Panc1 (cell line): ENCODE measurements at regions not wholly inside any gene's neighbourhood (a gene's known extent, or its start where the extent isn't known, plus 50 kb on each side); places are given as distances from the start of the nearest gene placed in this dataset.

Source experiments
- ATAC-seq: fragments of 200-7000 bp; cut with Tn5 transposase; 2 replicates; pipeline ENCODE4 v1.9.1; 2020; ENCODE audit warnings: mild to moderate bottlenecking, moderate library complexity
- BruUV-seq: library from RNA; stranded (reverse); fragments of 400-500 nt; replicated peaks from 2 replicates; lab custom pipeline; 2021; lab: Mats Ljungman, UMichigan
- CTCF ChIA-PET: fragments of 300-600 bp; sonication (Branson Sonifier 250); formaldehyde crosslinking; loops from one replicate; lab custom pipeline; 2022; ENCODE audit warnings: antibody characterized with exemption; lab: Charles Lee
- POLR2A ChIA-PET: fragments of 300-600 bp; sonication (Branson Sonifier 250); formaldehyde crosslinking; loops from one replicate; lab custom pipeline; 2022; ENCODE audit warnings: antibody characterized with exemption; lab: Charles Lee
- DNase-seq: peaks from one replicate; pipeline ENCODE4 v3.0.0-alpha.2; 2010; ENCODE audit warnings: low read depth, low spot score
- H3K27ac ChIP-seq: 2 replicates; pipeline ENCODE4 v1.5.1; 2011; ENCODE audit warnings: mild to moderate bottlenecking, low read length, inconsistent platforms
- H3K27me3 ChIP-seq: fragments of 200-500 bp; sonication (Bioruptor generic); 2 replicates; pipeline ENCODE4 v1.6.0; 2014; ENCODE audit warnings: low read length, inconsistent platforms; ENCODE audit not compliant: control insufficient read depth, insufficient read depth
- H3K36me3 ChIP-seq: fragments of 200-500 bp; sonication (Bioruptor generic); 2 replicates; pipeline ENCODE4 v1.5.1; 2014; ENCODE audit warnings: inconsistent platforms, mild to moderate bottlenecking, low read length, moderate library complexity; ENCODE audit not compliant: control insufficient read depth, insufficient read depth
- H3K4me1 ChIP-seq: 2 replicates; pipeline ENCODE4 v1.5.1; 2011; ENCODE audit warnings: inconsistent platforms, mild to moderate bottlenecking, low read length, moderate library complexity; ENCODE audit not compliant: control insufficient read depth, insufficient read depth
- H3K4me3 ChIP-seq, 2 experiments: 2 replicates each; pipeline ENCODE4 v1.5.1; 2011 to 2012; ENCODE audit warnings: low read depth in 2 of 2, low read length in 2 of 2, mild to moderate bottlenecking in 2 of 2, inconsistent platforms in 1 of 2, moderate library complexity in 1 of 2
- H3K9me3 ChIP-seq: fragments of 200-500 bp; sonication (Bioruptor generic); 2 replicates; pipeline ENCODE4 v1.5.1; 2014; ENCODE audit warnings: low read depth, mild to moderate bottlenecking, inconsistent platforms, low read length, moderate library complexity; ENCODE audit not compliant: control insufficient read depth, insufficient read depth
- CTCF ChIP-seq: fragments of 450-650 bp; IDR thresholded peaks from 2 replicates; pipeline ENCODE4 v1.5.1; 2017; ENCODE audit warnings: mild to moderate bottlenecking
- POLR2AphosphoS5 ChIP-seq: IDR thresholded peaks from 2 replicates; pipeline ENCODE4 v1.6.1; 2012; ENCODE audit warnings: mild to moderate bottlenecking, low read depth, low read length, moderate library complexity
- REST ChIP-seq, 2 experiments: IDR thresholded peaks; 2 replicates each; pipeline ENCODE4 v1.6.1; 2011 to 2012; ENCODE audit warnings: low read depth in 2 of 2, control low read depth in 1 of 2, low read length in 1 of 2, mild to moderate bottlenecking in 1 of 2, moderate library complexity in 1 of 2; ENCODE audit not compliant: insufficient read depth in 1 of 2
- SIN3A ChIP-seq: IDR thresholded peaks from 2 replicates; pipeline ENCODE4 v1.6.1; 2012; ENCODE audit warnings: low read depth, mild to moderate bottlenecking, low read length, moderate library complexity, borderline replicate concordance; ENCODE audit not compliant: insufficient read depth
- TCF7L2 ChIP-seq: IDR thresholded peaks from 2 replicates; pipeline ENCODE4 v1.6.1; 2011; ENCODE audit warnings: mild to moderate bottlenecking, low read depth, low read length, inconsistent platforms
- in situ Hi-C: cut with HindIII; loops from 2 replicates; pipeline ENCODE4 v1.10.0; 2016; ENCODE audit warnings: low sequenced_read_pairs, low pct_unique_long_range_greater_than_20kb
- intact Hi-C: fragments of 100-400 bp; cut with micrococcal nuclease; formaldehyde crosslinking; loops from one replicate; pipeline ENCODE4 v1.10.0; 2022; ENCODE audit not compliant: unreplicated experiment

- TF ChIP-seq REST (IDR thresholded peaks at IDR 0.05; ENCODE audit: insufficient read depth in 1 of 2, low read depth in 2 of 2, low read length in 1 of 2) (no peak), CTCF (no peak), POLR2AphosphoS5 (no peak), SIN3A (no peak), TCF7L2 (no peak)
- in situ Hi-C loops (no loop called here), intact Hi-C loops (no loop called here)
- Histone ChIP-seq H3K9me3 (no peaks in the 10 kb centered on the region; the same call in 1 of the 2 replicates), H3K4me1 (no peaks in the 10 kb centered on the region), H3K27me3 (no peaks in the 10 kb centered on the region; the same call in 1 of the 2 replicates), H3K4me3 (no peak overlapping the region), H3K27ac (no peak overlapping the region), H3K36me3 (no peaks in the 10 kb centered on the region)
- DNase-seq (no peak), ATAC-seq (no peak)
- ChIA-PET POLR2A (no interaction called here), CTCF (no interaction called here)
- no TSS peak for BruUV-seq
Measured at GRCh38 chr3:32621466-32621865, 50.8 kb upstream of the DYNC1LI1 start.

- in situ Hi-C loops (no loop called here), intact Hi-C loops (no loop called here)
- POLR2A ChIA-PET, result interaction anchor here (0.6 kb wide), 1 partner anchor 1228 kb away, joined by 3 read pairs; no protein-coding TSS in a partner anchor
- no TSS peak for BruUV-seq
- H3K27me3 ChIP-seq, result no peaks in the 10 kb centered on the region; the same call in 1 of the 2 replicates
- ATAC-seq, result no peak
- no peak for DNase-seq
- TF ChIP-seq CTCF (no peak), TCF7L2 (no peak), POLR2AphosphoS5 (no peak), SIN3A (no peak), REST (IDR thresholded peaks at IDR 0.05; ENCODE audit: insufficient read depth in 1 of 2, low read depth in 2 of 2, low read length in 1 of 2) (no peak)
- no peak overlapping the region for H3K27ac ChIP-seq
- no peaks in the 10 kb centered on the region; the same call in 1 of the 2 replicates for H3K9me3 ChIP-seq
- no peaks in the 10 kb centered on the region for H3K4me1 ChIP-seq
- H3K36me3 ChIP-seq, result no peaks in the 10 kb centered on the region
- no peak overlapping the region for H3K4me3 ChIP-seq
- CTCF ChIA-PET, result no interaction called here
Measured at GRCh38 chr3:32620611-32621310, 50.1 kb upstream of the DYNC1LI1 start.
